Stimulated activated CD4-positive, alpha-beta T cell treated with anti-CD3 and anti-CD28 coated beads, Interleukin-4, amount 100 ng/mL, for 1 hour (primary cell): ENCODE measurements at regions not wholly inside any gene's neighbourhood (a gene's known extent, or its start where the extent isn't known, plus 50 kb on each side); places are given as distances from the start of the nearest gene placed in this dataset.
A peak's percentile ranks its signal among the peaks of the same experiment; 100 is the strongest.

Experiments used
- DNase-seq: peaks from one replicate; pipeline ENCODE4 v3.0.0-alpha.2; 2020

GRCh38 chr1:221940631-221941030 is 198.7 kb upstream of the DUSP10 start:
- DNase-seq: no peak

- DNase-seq: no peak
Measured at GRCh38 chr1:221939607-221940006, 197.7 kb upstream of the DUSP10 start.

GRCh38 chr1:221937155-221937953 is 195.5 kb upstream of the DUSP10 start:
- DNase-seq: no peak

- DNase-seq: no peak
Measured at GRCh38 chr1:221933814-221934213, 191.9 kb upstream of the DUSP10 start.

GRCh38 chr1:221926441-221926840 is 184.6 kb upstream of the DUSP10 start:
- DNase-seq: no peak

- no peak for DNase-seq
Measured at GRCh38 chr1:221925947-221926346, 184.1 kb upstream of the DUSP10 start.

- no peak for DNase-seq
Measured at GRCh38 chr1:221923929-221924598, 182.2 kb upstream of the DUSP10 start.

GRCh38 chr1:221921936-221922335 is 180.0 kb upstream of the DUSP10 start:
- no peak for DNase-seq

- no peak for DNase-seq
Measured at GRCh38 chr1:221919743-221920142, 177.9 kb upstream of the DUSP10 start.

GRCh38 chr1:221919341-221919740 is 177.5 kb upstream of the DUSP10 start:
- no peak for DNase-seq

- DNase-seq: no peak
Measured at GRCh38 chr1:221916176-221916575, 174.3 kb upstream of the DUSP10 start.

- DNase-seq: no peak
Measured at GRCh38 chr1:221915764-221916163, 173.9 kb upstream of the DUSP10 start.

- DNase-seq: no peak
Measured at GRCh38 chr1:221913351-221913892, 171.5 kb upstream of the DUSP10 start.

GRCh38 chr1:221912230-221912629 is 170.3 kb upstream of the DUSP10 start:
- DNase-seq: peak; percentile 7

GRCh38 chr1:221911714-221912113 is 169.8 kb upstream of the DUSP10 start:
- no peak for DNase-seq

GRCh38 chr1:221910222-221910621 is 168.3 kb upstream of the DUSP10 start:
- DNase-seq: no peak

- DNase-seq: no peak
Measured at GRCh38 chr1:221908573-221908972, 166.7 kb upstream of the DUSP10 start.

- DNase-seq: no peak
Measured at GRCh38 chr1:221907166-221907932, 165.5 kb upstream of the DUSP10 start.

- DNase-seq: no peak
Measured at GRCh38 chr1:221905802-221906201, 163.9 kb upstream of the DUSP10 start.

- DNase-seq: no peak
Measured at GRCh38 chr1:221904319-221904718, 162.4 kb upstream of the DUSP10 start.

- DNase-seq: no peak
Measured at GRCh38 chr1:221903594-221903993, 161.7 kb upstream of the DUSP10 start.

GRCh38 chr1:221902961-221903360 is 161.1 kb upstream of the DUSP10 start:
- DNase-seq: no peak

- DNase-seq: no peak
Measured at GRCh38 chr1:221900678-221901077, 158.8 kb upstream of the DUSP10 start.
